Common myeloid progenitor, CD34-positive (primary cell): ENCODE measurements at regions not wholly inside any gene's neighbourhood (a gene's known extent, or its start where the extent isn't known, plus 50 kb on each side); places are given as distances from the start of the nearest gene placed in this dataset.

Experiments
- CTCF ChIA-PET: fragments of 350-600 bp; sonication (Branson Sonifier 250); formaldehyde crosslinking; loops from one replicate; lab custom pipeline; 2021; ENCODE audit warnings: antibody characterized with exemption; lab: Charles Lee
- POLR2A ChIA-PET: fragments of 350-600 bp; sonication (Branson Sonifier 250); formaldehyde crosslinking; loops from one replicate; lab custom pipeline; 2021; ENCODE audit warnings: antibody characterized with exemption; lab: Charles Lee
- DNase-seq, 3 donors: peaks; one replicate each; pipeline versions ENCODE4 v3.0.0 to v3.0.0-alpha.2; 2013
- H3K27ac ChIP-seq, 2 experiments: 1 replicate in 1 of 2; 2 replicates in 1 of 2; pipeline ENCODE4 v1.7.0; 2013; ENCODE audit warnings: inconsistent platforms in 2 of 2, low read length in 2 of 2, mild to moderate bottlenecking in 2 of 2, low read depth in 1 of 2, moderate library complexity in 1 of 2; ENCODE audit not compliant: severe bottlenecking in 2 of 2, insufficient read depth in 1 of 2, poor library complexity in 1 of 2
- H3K27me3 ChIP-seq, 5 experiments: replicated peaks in 2 of 5; 1 replicate in 3 of 5; 2 replicates in 2 of 5; pipeline versions ENCODE4 v1.6.1 to v1.7.0; 2013; ENCODE audit warnings: low read length in 4 of 5, mild to moderate bottlenecking in 2 of 5, moderate library complexity in 2 of 5, inconsistent platforms in 1 of 5; ENCODE audit not compliant: insufficient read depth in 5 of 5, control insufficient read depth in 4 of 5
- H3K36me3 ChIP-seq, 4 experiments: 1 replicate in 2 of 4; 2 replicates in 2 of 4; pipeline versions ENCODE4 v1.6.1 to v1.7.0; 2013; ENCODE audit warnings: low read length in 3 of 4, control low read depth in 1 of 4, mild to moderate bottlenecking in 1 of 4; ENCODE audit not compliant: control insufficient read depth in 4 of 4, insufficient read depth in 4 of 4
- H3K4me1 ChIP-seq, 4 experiments: 1 replicate in 3 of 4; 2 replicates in 1 of 4; pipeline versions ENCODE4 v1.6.1 to v1.7.1; 2013; ENCODE audit warnings: low read length in 3 of 4, mild to moderate bottlenecking in 3 of 4, control low read depth in 1 of 4, inconsistent platforms in 1 of 4, moderate library complexity in 1 of 4; ENCODE audit not compliant: control insufficient read depth in 4 of 4, insufficient read depth in 4 of 4; ENCODE audit errors: control extremely low read depth in 1 of 4
- H3K4me3 ChIP-seq, 7 experiments: 1 replicate in 4 of 7; 2 replicates in 3 of 7; pipeline versions ENCODE4 v1.5.1 to v1.7.0; 2013; ENCODE audit warnings: mild to moderate bottlenecking in 7 of 7, low read length in 6 of 7, moderate library complexity in 6 of 7, inconsistent platforms in 2 of 7, low read depth in 2 of 7, control low read depth in 1 of 7; ENCODE audit not compliant: insufficient read depth in 4 of 7, control insufficient read depth in 1 of 7; ENCODE audit errors: extremely low read depth in 1 of 7
- H3K9me3 ChIP-seq, 5 experiments: 1 replicate in 4 of 5; 2 replicates in 1 of 5; pipeline versions ENCODE4 v1.6.1 to v1.7.1; 2013; ENCODE audit warnings: low read length in 4 of 5, mild to moderate bottlenecking in 2 of 5, inconsistent platforms in 1 of 5, low read depth in 1 of 5, moderate library complexity in 1 of 5; ENCODE audit not compliant: control insufficient read depth in 4 of 5, insufficient read depth in 2 of 5; ENCODE audit errors: control extremely low read depth in 1 of 5
- WGBS: methylation state at CpG from one replicate; pipeline ENCODE4 v1.1.5; 2013; ENCODE audit not compliant: insufficient coverage; 5-methylcytosine and 5-hydroxymethylcytosine counted together

DNA sequence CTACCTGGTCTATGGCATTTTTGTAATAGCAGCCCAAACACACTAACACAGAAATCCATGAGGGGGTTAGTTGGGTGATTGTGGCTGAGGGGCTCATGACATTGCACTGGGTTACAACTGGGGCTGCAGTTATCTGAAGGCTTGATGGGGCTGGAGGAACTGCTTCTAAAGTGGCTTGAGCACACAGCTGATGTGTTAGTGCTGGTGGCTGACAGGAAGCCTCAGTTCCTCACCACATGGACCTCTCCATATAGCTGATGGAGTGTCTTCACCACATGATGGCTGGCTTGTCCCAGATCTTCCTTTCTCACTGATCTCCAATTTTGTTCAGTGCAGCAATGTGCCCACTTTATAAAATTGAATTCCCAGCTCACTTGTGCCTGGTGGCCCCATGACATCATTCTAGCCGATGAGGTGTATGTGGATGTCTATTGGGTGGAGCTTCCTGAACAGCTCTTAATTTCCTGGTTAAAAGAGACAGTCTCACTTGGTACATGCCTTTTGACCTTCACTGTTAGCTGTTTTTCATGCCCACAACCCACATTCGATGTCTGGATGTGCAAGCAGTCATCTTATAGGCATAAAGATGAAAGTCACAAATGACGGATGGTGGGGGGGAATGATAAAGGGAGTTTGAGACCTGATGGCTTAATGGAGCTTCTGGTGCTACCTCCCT, 166.9 kb upstream of the BMPER start:
- ChIA-PET CTCF (interaction anchor here (0.7 kb wide), 1 partner anchor 12 kb away, joined by 3 read pairs; no protein-coding TSS in a partner anchor), POLR2A (no interaction called here)
- Histone ChIP-seq H3K4me3 (no peak overlapping the region), H3K4me1 (no peaks in the 10 kb centered on the region), H3K27me3 (no peaks in the 10 kb centered on the region), H3K9me3 (no peaks in the 10 kb centered on the region), H3K36me3 (no peaks in the 10 kb centered on the region), H3K27ac (no peak overlapping the region)
- no peak for DNase-seq
- 100% methylated on average over 1 of the region's 3 CpGs for WGBS

DNA sequence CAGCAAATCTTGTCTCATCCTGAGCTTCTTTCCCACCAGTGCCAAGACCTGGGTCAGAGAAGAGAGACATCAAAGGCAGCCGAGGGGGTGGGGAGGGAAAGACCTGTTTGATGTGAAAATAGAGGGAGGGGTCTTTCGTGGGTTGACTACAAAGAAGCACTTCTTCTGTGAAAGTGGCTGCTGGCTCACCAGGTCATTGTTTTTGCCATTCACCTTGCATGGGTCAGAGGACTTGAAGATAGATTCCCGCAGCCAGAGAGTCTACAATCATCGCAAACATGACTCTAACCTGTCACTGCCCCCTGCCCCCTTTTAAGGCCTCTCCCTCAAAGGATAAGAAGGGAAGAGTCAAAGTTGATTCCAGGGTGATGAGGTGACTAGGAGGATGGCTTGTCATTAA, 166.1 kb upstream of the BMPER start:
- CTCF ChIA-PET: interaction anchor here (0.7 kb wide), 1 partner anchor 11 kb away, joined by 3 read pairs; no protein-coding TSS in a partner anchor
- DNase-seq: no peak
- Histone ChIP-seq H3K9me3 (no peaks in the 10 kb centered on the region), H3K36me3 (no peaks in the 10 kb centered on the region), H3K27ac (no peak overlapping the region), H3K4me1 (no peaks in the 10 kb centered on the region), H3K4me3 (no peak overlapping the region), H3K27me3 (no peaks in the 10 kb centered on the region)
- POLR2A ChIA-PET: no interaction called here
- 100% methylated on average over 4 of the region's 4 CpGs for WGBS

DNA sequence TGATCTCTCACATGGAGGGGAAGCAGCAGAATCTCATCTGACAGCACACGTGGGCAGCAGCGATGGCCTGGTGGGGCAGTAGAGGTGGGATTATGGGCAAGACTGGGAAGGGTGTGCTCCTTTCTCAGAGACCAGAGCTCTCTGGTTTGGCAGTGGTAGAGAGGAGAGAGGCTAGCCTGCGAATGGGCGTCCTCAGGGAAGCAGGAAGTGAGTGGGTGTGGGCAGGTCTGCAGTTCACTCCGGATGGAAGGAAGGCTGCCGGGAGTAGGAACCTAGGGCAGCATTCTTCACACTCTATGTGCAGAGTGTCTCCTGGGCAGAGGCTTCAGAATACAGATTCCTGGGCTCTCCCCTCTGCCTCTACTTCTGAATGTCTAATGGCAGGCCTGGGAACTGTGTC, 162.8 kb upstream of the BMPER start:
- no peaks in the 10 kb centered on the region for H3K4me1 ChIP-seq
- H3K27ac ChIP-seq: no peak overlapping the region
- H3K27me3 ChIP-seq: no peaks in the 10 kb centered on the region
- H3K36me3 ChIP-seq: no peaks in the 10 kb centered on the region
- ChIA-PET CTCF (no interaction called here), POLR2A (no interaction called here)
- no peak for DNase-seq
- 82% methylated on average over 6 of the region's 6 CpGs for WGBS
- H3K9me3 ChIP-seq: no peaks in the 10 kb centered on the region
- no peak overlapping the region for H3K4me3 ChIP-seq

DNA sequence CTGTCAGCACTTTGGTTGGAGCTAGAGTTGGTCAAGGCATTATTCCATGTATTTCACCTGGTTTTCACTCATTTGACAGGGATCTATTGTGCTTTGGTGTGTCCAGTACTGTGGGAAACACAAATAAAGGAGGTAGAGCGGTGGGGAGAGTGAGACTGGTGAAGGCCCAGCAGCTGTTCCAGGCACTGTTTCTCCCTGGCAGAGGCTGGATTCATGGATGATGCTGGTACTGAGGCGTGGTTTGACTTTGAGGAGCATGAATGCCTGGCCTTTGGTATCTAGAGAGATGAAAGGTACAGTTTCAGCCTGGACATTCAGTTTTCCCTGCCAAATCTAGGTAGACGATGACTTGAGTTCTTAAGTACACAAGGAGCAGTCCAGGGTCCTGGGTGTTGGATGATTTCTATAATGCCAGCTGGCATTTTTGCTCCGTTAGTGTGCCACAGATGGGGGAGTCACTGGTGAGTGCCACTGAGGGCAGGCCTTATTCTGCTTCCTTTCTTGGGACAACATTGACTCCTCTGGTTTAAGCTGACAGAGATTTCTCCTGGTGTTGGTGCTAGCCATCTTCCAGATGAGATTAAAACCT, 162.2 kb upstream of the BMPER start:
- no peaks in the 10 kb centered on the region for H3K9me3 ChIP-seq
- no peaks in the 10 kb centered on the region for H3K4me1 ChIP-seq
- no peak overlapping the region for H3K27ac ChIP-seq
- POLR2A ChIA-PET: no interaction called here
- no peaks in the 10 kb centered on the region for H3K27me3 ChIP-seq
- H3K36me3 ChIP-seq: no peaks in the 10 kb centered on the region
- CTCF ChIA-PET: interaction anchor here (1.4 kb wide), 1 partner anchor 15 kb away, joined by 5 read pairs; no protein-coding TSS in a partner anchor
- WGBS: 100% methylated on average over 4 of the region's 4 CpGs
- no peak overlapping the region for H3K4me3 ChIP-seq
- no peak for DNase-seq

DNA sequence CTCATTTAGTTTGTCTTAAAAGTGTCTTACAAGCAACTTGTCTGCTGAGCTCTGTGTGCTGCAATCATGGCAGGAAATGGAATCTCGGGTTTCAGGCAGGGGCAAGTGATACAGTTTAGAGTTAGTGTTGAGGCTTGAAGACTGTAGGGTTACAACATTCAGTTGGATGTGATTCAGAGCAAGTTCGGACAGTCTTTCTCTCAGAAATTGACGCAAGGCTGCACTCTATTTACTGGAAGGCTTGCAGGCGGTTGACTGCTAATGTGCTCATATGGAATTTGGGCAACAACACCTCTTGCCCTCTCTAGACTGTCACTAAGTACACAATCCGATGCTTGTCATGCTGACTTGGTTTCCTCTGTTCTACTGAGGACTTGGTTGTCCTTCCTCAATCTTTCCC, 161.7 kb upstream of the BMPER start:
- DNase-seq: no peak
- WGBS: 100% methylated on average over 5 of the region's 5 CpGs
- Histone ChIP-seq H3K9me3 (no peaks in the 10 kb centered on the region), H3K4me1 (no peaks in the 10 kb centered on the region), H3K4me3 (no peak overlapping the region), H3K27ac (no peak overlapping the region), H3K27me3 (no peaks in the 10 kb centered on the region), H3K36me3 (no peaks in the 10 kb centered on the region)
- CTCF ChIA-PET: interaction anchor here (1.4 kb wide), 1 partner anchor 14 kb away, joined by 5 read pairs; no protein-coding TSS in a partner anchor
- POLR2A ChIA-PET: no interaction called here

DNA sequence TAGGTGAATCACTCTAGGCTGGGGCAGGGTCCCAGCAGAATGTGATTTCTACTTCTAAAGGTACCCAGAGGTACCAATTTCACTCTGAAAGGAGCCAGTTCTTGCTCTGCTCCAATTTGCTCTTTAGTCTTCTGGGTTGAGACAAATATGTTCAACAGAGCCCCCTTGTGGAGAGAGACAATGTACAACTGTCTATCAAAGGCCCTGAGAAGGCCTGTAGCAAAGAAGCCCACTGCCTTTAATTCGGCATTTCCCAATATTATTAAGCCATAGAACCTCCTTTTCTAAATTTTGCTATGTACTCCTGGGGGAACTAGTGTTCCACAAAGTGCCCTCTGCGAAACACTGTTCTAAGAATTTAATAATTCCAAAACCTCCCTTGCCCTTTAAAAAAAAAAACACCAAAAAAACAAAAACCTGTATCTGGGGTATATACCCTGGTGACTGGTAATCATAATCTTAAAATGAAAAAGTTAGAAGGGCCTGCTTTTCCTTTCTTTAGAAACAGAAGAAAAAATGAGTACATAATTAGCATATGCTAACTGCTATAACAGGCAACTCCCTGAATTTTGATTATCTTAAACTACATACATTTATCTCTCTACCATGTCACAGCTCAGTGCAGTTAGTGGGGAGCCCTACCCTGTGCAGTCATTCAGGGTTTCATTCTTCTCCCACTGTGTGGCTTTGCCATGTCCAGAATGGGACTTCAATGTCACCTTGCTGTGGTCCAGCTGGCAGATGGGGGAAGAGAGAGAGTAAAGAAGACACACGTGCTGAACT, 160.9 kb upstream of the BMPER start:
- H3K27me3 ChIP-seq: no peaks in the 10 kb centered on the region
- H3K27ac ChIP-seq: no peak overlapping the region
- WGBS: 100% methylated on average over 1 of the region's 3 CpGs
- H3K4me1 ChIP-seq: no peaks in the 10 kb centered on the region
- H3K36me3 ChIP-seq: no peaks in the 10 kb centered on the region
- H3K4me3 ChIP-seq: no peak overlapping the region
- ChIA-PET POLR2A (no interaction called here), CTCF (interaction anchor here (1.4 to 1.7 kb wide), 2 partner anchors 12 to 13 kb away, joined by 4 to 5 read pairs; no protein-coding TSS in a partner anchor)
- peak; percentile 27 to 52 (median 44) for DNase-seq
- H3K9me3 ChIP-seq: no peaks in the 10 kb centered on the region
